Neural progenitor cell (in vitro differentiated cells): ENCODE measurements at regions not wholly inside any gene's neighbourhood (a gene's known extent, or its start where the extent isn't known, plus 50 kb on each side); places are given as distances from the start of the nearest gene placed in this dataset.

Experiments used
- CTCF ChIP-seq: fragments of 200-600 bp; sonication (generic); IDR thresholded peaks from 2 replicates; pipeline ENCODE4 v1.5.1; 2017; ENCODE audit warnings: antibody characterized with exemption, mild to moderate bottlenecking
- EZH2phosphoT487 ChIP-seq: fragments of 200-600 bp; sonication (generic); IDR thresholded peaks from 2 replicates; pipeline ENCODE4 v1.6.1; 2017; ENCODE audit warnings: antibody characterized with exemption

GRCh38 chr15:39286706-39287105, 294.2 kb upstream of the THBS1 start:
- TF ChIP-seq CTCF (no peak), EZH2phosphoT487 (no peak)
